Activated effector memory CD4-positive, alpha-beta T cell treated with Interleukin-2 at 50 U/mL for 16 hours (primary cell): ENCODE measurements at regions not wholly inside any gene's neighbourhood (a gene's known extent, or its start where the extent isn't known, plus 50 kb on each side); places are given as distances from the start of the nearest gene placed in this dataset.
"Not testable (repeated sequence)": the region's sequence is repeated elsewhere in the genome, so short reads cannot be mapped to it uniquely, and the experiment has no call there.

Experiments used
- DNase-seq: peaks from one replicate; pipeline ENCODE4 v3.0.0-alpha.2; 2020

DNA sequence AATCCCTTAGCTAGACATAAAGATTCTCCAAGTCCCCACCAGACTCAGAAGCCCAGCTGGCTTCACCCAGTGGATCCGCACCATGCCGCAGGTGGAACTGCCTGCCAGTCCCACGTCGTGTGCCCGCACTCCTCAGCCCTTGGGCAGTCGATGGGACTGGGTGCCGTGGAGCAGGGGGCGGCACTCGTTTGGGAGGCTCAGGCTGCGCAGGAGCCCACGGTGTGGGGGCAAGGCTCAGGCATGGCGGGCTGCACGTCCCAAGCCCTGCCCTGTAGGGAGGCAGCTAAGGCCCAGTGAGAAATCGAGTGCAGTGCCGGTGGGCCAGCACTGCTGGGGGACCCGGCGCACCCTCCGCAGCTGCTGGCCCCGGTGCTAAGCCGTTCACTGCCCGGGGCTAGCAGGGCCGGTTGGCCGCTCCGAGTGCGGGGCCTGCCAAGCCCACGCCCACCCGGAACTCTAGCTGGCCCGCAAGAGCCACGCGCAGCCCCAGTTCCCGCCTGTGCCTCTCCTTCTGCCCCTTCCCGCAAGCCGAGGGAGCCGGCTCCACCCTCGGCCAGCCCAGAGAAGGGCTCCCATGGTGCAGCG lies 95.9 kb upstream of the DTNBP1 start:
- no peak for DNase-seq

DNA sequence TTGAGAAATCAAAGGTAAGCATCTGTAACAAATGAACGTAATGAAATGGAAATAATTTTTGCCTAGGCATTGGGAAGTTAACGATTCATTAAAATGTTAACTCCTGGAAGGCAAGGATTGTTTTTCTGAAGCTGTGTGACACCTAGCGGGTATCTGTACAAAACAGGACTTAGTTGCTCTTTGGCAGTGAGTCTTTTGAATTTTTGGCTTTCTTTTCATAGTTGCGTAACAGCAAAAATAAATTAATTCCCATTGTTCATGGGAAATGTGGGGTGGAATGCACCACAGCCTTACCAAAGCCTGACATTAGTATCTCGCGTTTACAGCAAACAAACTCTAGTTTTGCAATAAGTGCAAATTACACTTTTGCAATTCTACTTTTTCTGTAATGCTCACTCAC lies 92.7 kb upstream of the DTNBP1 start:
- no peak for DNase-seq

DNA sequence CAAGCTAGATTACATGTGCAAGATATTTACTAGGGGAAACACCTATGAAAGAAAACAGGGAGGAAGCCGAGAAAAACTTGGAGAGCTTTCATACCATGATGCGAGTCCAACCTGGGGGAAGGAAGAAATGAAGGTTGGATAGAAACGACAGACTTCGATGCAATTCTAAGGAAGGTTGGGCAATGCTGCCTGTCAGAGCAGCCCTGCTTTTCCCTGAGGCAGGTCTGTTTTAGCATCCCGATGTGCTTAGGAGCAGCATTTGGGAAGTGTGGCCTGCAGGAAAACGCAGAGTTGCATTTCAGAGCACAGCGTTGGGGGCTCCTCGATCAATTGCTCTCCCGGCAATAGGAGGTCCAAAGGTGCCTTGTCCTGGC lies 91.9 kb upstream of the DTNBP1 start:
- no peak for DNase-seq

DNA sequence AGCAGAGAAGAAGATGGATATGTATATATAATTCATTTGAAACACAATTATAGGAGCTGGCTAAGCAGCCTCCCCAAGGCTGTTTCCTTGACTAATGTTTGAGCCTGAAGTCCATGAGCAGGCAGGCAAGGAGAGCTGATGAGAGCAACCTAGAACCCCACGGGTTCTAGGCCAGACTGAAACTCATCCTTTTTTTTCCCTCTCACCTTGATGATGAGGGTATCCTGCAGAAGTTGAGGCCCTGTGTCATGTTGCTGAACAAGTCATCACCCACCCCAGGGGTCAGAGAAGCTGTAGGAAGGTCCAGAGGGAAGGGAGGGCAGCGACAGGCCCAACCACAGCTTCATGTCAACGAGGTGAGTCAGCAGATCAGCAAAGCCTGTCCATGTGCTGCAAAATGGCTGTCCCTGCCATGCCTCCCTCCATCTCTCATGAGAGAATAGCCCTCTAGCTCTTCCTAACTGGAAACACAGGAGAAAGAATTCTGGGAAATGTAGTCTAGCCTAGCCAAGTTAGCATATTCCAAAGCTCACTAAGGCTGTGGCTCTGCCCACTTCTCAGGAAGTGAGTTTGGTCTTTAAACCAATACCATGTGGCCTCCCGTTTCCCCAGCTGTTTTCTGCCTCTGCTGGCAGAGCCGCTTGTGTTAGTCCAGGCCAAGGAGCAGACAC lies 91.3 kb upstream of the DTNBP1 start:
- no peak for DNase-seq

DNA sequence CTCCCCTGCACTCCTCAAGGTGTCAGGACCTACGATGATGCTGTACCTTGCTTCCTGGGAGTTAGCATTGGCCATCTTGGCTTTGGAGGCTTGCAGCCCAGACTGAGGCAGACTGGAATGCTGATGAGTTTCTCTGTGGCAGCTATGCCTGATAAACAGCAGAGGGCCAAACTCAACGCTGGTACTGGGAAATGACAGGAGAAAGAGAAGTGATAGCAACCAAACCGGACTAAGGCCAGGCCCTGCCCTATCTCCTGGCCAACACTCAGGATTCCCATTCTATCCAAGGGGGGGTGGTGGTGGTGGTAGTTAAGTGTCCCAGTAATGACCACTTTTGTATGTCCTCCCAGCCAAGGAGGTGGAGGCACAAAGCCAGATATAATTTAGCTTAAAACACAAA lies 90.0 kb upstream of the DTNBP1 start:
- DNase-seq, result no peak

DNA sequence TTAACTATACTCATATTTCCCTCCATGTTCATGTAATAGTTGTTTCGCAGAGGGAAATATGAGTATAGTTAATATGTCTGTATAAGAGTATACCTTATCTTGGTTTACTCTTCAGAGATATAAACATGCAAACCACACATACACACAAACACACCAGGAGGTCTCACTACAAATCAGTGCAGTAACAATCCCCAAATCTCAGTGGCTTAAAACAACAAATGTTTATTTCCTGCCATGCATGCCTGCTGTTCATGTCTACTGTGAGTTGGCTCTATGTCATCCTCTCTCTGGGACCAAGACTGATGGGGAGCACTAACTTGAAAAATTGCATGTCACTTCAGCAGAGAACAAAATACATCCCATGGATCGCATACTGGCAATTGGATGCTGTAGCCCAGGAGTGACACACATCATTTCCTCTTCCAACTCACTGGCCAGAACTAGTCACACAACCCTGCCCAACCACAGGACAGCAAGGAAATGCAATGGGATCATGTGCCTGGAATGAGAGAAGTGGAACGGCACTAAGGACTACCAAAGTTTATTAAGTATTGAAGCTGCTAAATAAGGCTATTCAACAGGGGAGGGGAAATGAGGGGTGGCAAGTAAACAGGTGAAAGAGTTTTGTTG lies 89.0 kb upstream of the DTNBP1 start:
- DNase-seq, result no peak

DNA sequence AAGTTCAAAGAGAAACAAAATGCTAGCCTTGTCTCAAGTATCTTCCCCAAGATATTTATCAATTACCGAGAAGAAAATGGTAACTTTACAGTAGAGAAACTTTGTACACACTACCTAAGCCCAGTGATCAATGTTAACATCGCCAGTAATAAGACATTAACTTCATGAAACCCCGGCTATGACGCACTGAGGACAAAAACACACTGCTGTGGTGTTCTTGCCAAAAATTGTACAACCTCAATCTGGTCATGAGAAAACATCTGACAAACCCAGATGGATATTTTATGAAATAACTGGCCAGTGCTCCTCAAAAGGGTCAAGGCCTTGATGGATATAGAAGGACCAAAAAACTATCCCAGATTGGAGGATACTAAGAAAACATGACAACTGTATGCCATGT lies 85.5 kb upstream of the DTNBP1 start:
- no peak for DNase-seq

DNA sequence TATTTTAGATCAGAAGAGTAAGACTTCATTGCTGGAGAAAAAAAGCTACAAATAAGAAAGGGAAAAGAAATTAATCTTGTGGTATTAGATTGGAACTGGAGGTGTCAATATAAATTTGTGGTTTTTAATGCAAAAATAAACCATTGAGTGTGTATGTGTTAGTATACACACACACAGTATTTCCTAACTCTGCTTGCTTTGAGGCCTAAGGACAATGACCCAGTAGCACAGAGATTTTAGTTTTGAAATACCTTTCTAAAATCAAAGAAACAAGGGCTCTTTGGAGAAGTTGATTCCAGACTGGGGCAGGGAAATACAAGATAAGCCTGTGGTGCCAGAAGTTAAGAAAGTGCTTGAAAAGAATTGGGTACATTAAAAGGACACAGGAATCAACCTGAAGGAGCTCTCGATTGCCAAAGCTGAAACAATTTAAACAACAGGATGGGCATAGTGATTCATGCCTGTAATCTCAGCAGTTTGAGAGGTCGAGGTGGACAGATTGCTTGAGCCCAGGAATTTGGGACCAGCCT lies 84.6 kb upstream of the DTNBP1 start:
- no peak for DNase-seq

DNA sequence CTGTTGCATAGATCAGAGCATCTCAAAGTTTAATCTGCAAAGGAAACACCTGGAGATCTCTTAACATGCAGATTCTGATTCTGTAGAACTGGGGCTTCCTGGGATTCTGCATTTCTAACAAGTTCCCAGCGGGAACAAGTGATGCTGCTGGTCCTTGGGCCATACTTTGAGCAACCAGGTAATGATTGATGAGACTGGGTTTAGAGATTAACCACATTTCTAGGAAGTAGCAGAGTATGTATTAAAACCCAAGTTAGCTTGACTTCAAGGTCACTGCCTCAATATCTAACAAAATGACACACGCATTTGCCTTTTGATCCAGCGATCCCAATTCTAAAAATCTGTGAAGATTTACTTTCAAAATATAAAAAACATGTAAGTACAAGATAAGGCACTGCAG lies 83.0 kb upstream of the DTNBP1 start:
- DNase-seq, result no peak

DNA sequence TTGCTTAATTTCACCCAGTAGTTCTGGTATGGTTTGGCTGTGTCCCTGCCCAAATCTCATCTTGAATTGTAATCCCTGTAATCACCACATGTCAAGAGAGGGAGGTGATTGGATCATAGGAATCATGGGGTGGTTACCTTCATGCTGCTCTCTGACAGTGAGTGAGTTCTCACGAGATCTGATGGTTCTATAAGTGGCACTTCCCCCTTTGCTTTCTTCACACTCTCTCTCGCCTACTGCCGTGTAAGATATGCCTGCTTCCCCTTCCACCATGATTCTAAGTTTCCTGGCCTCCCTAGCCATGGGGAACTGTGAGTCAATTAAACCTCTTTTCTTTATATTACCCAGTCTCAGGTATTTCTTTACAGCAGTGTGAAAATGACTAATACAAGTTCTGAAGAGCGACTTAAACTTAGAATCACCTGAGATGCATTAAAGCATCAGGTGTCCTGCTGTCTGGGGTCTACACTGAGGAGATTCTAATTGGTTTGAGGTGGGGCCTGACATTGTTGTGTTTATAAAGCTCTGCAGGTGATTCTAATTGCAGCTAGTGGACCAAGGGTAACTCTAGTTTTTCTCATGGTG lies 82.1 kb upstream of the DTNBP1 start:
- no peak for DNase-seq

DNA sequence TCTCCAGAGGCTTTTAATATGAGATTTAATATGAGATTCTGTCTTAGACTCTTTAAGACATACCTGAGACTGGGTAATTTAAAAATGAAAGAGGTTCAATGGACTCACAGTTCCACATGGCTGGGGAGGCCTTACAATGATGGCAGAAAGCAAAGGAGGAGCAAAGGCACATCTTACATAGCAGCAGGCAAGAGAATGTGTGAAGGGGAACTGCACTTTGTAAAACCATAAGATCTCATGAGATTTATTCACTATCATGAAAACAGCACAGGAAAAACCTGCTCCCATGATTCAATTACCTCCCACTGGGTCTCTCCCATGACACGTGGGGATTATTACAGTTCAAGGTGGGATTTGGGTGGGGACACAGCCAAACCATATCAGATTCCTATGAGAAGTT lies 79.2 kb upstream of the DTNBP1 start:
- DNase-seq, result not testable (repeated sequence)

DNA sequence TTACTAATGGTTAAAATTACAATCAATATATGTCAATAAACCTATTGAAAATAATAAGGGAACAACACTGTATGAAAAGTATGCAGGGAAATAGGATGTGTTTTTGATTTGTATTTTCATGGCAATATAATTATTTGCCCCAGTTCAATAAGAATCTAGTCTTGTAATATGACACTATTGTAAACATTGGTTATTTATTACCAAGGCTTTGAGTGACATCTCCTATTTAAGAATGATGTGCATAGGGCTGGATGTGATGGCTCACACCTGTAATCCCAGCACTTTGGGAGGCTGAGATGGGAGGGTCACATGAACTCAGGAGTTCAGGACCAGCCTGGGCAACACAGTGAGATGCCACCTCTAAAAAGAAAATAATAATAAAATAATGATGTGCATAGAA lies 78.6 kb upstream of the DTNBP1 start:
- no peak for DNase-seq

DNA sequence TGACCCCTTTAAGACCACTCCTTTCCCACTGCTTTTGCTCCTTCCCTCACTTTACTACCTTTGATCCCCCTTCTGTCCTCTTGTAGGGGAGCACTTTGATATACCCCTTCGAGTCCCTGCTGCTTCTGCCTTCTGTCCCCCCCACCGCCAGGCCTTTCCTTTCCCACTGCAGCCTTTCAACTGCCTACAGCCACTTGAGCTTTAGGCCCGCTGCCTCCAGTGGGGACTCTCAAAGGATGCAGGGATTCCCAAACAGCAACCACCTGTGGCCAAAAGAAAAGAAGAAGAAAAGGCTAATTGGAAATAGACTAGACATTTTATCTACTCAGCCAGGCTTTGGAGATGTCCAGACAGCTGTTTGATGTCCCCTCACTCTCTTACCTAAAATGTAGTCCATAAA lies 77.0 kb upstream of the DTNBP1 start:
- no peak for DNase-seq

DNA sequence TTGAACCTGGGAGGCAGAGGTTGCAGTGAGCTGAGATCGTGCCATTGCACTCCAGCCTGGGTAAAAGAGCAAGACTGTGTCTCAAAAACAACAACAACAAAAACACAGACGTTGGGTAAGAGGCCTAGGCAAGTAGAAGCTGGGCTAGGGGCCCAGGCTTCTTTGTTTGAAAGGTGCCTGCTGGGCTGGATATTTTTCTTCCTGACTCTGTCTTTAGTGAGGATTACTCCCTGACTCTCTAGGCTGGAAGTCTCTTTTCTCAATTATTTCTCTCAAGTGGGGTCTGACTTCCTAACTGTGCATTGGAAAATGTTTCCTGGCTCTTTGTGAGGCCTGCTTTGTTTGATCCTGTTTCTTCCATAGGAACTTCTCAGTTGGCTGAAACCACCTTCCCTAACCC lies 76.5 kb upstream of the DTNBP1 start:
- no peak for DNase-seq

DNA sequence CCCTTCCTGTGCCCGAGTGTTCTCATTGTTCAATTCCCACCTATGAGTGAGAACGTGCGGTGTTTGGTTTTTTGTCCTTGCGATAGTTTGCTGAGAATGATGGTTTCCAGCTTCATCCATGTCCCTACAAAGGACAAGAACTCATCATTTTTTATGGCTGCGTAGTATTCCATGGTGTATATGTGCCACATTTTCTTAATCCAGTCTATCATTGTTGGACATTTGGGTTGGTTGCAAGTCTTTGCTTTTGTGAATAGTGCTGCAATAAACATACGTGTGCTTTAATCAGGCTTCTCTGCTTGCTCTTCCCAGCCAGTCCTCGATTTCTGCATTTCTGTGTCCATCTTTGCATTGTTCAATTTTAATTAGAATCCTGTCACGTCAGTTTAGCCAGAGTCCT lies 75.4 kb upstream of the DTNBP1 start:
- not testable (repeated sequence) for DNase-seq

DNA sequence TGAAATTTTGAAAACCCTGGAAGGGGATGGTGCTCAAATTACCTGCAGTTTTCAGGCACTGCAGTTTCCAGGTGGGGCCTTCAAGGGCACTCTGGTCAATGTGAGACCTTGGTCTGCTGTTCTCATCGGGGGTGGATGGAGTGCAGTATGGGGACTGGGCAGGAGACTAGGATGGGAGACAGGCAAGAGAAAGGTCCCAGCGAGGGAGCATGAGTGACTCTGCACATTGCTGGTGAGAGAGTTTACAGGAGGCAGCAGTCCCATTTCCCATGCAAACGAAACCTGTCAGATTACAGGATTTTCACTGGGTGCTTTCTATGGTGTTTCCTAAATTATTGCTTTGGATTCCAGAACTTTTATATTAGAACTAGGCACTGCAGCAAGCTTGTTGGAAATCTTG lies 73.5 kb upstream of the DTNBP1 start:
- DNase-seq, result no peak

DNA sequence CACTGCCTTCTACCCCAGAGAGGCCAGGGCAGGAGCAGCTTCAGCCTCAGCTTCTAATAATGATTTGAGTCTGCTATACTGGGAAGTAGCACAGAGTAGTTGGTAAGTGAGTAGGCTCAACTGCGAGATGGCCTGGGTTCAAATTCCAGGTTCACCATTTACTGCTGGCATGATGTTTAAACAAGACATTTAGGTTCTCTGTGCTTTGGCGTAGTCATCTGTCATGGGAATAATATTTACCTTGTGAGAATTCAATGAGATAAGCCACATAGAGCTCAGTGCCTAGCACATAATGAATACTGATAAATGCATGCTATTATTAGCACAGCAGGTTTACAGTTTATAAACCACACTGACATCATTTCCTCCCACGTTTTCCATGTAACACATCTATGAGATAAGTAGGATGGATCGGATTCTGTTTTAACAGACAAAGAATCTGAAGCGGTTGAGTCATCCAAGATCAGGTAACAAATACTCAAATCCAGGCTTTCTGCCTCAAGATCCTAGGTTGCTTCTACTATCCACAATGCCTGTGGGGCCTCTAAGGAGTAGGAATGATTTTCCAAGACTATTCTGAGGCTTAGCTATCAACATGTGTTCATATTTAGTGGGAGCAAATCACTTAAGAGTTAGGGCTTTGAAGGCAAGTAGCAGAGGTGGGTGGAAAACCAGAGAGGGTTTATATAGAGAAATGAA lies 72.9 kb upstream of the DTNBP1 start:
- no peak for DNase-seq

DNA sequence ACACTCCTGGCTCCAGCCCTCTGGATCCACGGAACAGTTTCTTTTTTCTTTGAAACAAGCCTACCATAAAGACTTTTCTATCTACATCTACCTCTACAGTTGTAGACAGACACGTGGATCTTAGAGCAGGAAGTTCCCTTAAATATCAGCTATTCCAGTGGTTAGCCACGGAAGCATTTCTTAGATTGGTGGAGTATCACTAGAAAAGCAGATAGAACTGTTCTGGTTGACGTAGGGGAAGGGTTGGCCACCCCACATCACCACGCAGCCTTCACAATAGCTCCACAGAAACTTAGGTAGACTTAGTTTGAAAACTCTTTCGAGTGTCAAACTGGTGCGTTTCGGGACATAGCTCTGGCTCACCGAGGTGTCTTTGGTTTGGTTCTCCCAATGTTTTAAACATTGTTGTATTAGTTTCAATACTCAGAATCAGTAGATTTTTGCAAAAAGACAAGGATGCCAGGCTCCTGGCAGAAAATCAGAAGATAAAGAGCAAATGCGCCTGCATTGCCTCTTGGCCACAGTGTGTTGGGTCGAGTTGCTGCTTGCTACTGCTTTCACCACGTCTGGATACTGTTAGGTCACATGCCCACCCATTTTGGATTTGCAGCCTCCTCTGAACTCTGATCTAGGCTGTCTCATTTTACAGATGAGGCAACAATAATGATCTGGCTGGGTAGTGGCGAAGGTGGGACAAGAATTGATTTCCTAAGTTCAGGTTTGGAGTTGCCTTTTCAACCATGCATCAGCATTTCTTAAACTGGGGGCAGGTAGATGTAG lies 71.5 kb upstream of the DTNBP1 start:
- no peak for DNase-seq

DNA sequence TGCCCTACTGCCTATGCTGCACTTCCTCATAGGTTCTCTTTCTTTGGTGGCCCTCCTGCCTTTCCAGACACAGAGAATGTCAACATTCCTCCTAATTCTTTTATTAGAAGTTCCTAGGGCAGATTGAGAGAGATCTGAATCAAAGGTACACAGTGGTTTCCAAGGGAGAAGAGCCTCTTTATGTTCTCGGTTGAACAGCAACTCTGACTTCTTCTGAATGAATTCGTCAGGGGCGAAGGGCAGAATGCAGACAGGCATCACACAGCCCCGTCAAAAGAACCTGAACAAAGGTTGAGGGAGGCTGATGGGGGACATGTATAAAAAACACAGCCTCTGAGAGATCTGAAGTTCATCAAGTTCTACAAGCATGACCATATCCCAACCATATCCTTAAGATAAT lies 68.1 kb upstream of the DTNBP1 start:
- DNase-seq, result no peak

DNA sequence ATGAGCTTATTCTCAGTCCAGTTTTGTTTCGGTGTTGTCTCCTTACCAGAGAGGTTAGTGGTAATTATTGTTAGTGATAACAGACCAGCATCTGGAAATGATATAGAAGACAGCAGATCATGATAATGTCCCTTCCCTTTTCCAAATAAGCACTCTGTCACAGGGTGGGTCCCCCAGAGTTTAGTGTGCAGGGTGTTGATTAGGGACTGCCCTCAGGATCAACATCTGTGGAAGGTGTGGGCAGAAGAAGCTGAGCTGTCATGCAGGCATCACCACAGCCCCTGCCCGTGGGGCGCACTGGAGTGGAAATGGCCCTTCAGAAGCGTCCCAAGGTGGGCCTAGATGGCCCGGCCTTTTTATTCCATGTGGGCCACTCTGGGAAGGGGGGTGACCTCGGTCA lies 67.6 kb upstream of the DTNBP1 start:
- DNase-seq, result no peak

DNA sequence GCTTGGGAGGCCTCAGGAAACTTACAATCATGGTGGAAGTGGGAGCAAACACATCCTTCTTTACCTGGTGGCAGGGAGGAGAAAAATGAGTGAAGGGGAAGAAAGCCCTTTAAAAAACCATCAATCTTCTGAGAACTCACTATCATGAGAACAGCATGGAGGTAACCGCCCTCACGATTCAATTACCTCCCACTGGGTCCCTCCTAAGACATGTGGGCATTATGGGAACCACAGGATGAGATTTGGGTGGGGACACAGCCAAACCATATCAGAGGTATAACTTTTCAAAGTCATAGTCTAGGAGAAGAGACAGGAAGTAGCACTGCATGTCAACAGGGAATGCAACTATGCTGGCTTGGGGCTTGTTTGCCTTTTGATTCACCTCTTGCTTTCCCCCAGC lies 59.9 kb upstream of the DTNBP1 start:
- no peak for DNase-seq

DNA sequence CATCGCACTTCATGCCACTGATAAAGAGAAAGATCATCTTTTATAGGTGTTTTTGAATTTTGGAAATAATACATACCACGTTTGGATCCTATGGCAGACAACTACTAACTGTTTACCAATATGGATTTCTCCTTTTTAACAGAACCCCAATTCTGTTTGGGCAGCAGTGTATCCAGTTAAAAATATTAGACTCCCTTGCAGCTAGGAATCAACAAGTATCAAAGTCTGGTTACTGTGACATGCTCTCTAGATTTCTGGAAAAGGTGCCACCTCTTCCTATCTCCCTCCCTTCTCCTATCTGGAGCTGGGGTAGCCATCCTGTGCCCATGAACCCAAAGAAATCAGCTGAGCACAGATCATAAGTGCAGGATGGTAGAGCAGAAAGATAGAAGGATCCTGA lies 54.1 kb upstream of the DTNBP1 start:
- no peak for DNase-seq

DNA sequence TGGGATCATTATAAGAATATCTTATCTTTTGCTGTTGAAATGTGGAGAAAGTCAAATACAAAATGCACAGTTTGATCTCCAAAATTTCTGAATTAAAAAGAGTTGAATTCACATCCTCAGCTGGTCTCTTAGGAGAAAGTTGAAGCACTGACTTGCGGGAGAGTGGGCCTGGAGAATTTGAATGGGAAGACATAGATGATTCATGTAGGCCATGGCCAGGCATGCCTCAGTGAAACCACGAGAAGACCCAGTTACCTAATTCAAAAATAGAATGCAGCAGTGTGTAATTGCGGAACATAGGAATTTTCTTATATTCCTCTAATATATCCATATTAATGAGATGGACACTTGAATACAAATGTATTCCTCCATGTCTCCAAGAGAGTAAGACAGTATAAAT lies 53.0 kb upstream of the DTNBP1 start:
- DNase-seq, result no peak
